AG09309 (cell line): ENCODE measurements at regions not wholly inside any gene's neighbourhood (a gene's known extent, or its start where the extent isn't known, plus 50 kb on each side); places are given as distances from the start of the nearest gene placed in this dataset.

ENCODE experiments used
- DNase-seq: peaks from one replicate; pipeline ENCODE4 v3.0.0-alpha.2; 2010; ENCODE audit warnings: low read depth
- H3K4me3 ChIP-seq: 2 replicates; pipeline ENCODE4 v1.5.1; 2011; ENCODE audit warnings: mild to moderate bottlenecking, low read depth, low read length, moderate library complexity; ENCODE audit not compliant: control insufficient read depth
- TF ChIP-seq, protein P1 (sequence below): IDR thresholded peaks from 2 replicates; pipeline ENCODE4 v1.5.1; 2011; ENCODE audit warnings: mild to moderate bottlenecking, low read depth, low read length, inconsistent platforms; ENCODE audit not compliant: insufficient read depth, control insufficient read depth; ENCODE audit errors: missing control alignments

DNA sequence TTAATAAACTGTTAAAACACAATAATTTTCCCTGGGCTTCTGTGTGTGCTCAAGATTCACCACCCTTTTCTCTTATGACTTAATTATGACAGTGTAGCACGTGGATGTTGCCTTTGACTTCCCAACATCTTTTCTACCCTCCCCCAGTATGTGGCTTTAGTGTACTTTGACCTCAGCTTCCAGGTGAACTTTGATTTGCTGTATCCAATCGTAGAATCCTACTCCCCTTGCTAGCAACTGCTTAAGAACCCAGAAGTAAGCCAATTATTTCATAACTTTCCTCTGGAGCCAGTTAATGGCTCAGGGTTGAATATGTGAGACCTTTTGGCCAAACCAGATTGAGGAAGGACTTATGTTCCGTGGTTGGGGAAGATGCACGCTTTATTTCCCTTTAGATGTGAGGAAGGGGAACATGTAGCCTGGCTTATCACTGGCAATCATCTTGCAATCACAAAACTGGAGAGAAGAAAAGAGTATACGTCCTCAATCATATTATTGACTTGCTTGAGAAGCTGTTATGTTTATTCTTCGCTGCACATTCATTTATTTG lies 259.6 kb upstream of the ATP2B1 start:
- TF ChIP-seq, protein P1, sequence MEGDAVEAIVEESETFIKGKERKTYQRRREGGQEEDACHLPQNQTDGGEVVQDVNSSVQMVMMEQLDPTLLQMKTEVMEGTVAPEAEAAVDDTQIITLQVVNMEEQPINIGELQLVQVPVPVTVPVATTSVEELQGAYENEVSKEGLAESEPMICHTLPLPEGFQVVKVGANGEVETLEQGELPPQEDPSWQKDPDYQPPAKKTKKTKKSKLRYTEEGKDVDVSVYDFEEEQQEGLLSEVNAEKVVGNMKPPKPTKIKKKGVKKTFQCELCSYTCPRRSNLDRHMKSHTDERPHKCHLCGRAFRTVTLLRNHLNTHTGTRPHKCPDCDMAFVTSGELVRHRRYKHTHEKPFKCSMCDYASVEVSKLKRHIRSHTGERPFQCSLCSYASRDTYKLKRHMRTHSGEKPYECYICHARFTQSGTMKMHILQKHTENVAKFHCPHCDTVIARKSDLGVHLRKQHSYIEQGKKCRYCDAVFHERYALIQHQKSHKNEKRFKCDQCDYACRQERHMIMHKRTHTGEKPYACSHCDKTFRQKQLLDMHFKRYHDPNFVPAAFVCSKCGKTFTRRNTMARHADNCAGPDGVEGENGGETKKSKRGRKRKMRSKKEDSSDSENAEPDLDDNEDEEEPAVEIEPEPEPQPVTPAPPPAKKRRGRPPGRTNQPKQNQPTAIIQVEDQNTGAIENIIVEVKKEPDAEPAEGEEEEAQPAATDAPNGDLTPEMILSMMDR, result no peak
- no peak for DNase-seq
- no peak overlapping the region for H3K4me3 ChIP-seq

DNA sequence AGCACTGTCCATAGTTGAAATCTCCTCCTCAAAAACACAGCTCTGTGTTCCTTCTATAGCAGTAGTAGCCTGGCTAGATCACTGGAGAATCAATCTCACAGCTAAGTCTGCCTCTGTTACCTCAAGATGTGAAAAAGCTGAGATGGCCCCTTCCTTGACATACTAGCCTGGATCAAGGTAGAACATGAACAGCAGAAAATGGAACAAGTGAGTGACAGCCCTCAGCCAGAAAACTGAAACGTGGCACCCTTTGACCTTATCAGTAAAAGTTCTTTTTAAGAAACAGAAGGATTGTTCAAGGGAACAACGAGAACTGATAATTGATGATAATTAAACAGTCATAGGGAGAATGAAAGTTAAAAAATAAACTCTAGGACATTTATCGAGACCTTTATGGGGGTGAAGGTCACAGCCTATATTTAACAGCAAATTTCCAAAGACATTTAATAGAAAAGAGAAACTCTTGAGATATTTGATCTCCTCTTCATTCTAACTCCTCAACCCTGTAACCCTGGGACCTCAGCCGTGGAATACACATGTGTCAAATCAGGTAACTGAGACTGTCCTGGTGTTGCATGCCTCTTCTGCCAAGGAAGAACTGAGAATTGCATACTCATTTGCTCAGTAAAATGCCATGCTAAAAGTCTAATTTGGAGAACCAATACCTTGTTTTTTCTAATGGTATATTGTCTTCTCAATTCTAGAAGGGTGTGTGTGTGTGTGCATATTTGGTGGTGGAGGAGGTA lies 258.0 kb upstream of the ATP2B1 start:
- H3K4me3 ChIP-seq, result no peak overlapping the region

DNA sequence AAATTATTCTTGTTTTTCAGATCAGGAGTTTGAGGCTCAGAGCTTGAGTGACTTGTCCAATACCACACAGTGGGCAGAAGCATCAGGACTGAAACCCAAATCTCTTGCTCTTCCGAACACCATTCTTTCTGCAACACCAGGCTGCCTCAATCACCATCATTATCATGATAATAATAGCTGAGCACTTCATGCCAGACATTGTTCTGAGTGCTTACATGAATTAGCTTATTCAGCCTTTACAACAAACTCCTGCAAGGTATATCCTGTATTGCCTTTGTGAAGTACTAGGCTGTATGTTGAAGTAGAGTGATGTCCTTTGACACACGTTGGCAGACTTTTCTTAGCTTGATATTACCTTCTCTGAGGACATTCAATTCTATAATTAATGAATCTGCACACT lies 257.4 kb upstream of the ATP2B1 start:
- H3K4me3 ChIP-seq, result no peak overlapping the region
- TF ChIP-seq, protein P1, result no peak
- no peak for DNase-seq

More for the DNA sequence above, 258.0 kb upstream of the ATP2B1 start:
- TF ChIP-seq, protein P1, result no peak
- no peak for DNase-seq

DNA sequence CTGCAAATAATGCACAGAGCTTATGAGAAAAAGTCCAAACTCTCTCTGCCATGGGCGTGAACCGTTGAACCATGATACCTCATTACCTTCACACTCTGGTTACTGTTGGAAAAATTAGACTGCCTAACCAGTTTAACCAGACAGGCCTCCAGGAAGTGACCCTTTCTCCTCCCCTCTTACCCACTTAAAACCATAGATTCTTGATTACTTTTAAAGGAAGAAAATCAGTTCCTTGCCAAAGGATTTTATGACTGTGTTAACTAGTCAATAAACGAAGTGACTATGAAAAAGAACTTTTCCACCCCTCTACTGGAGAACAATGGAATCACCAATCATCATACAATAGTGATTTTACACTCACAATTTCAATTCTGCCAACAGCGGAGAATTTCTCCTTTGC lies 254.0 kb upstream of the ATP2B1 start:
- H3K4me3 ChIP-seq, result no peak overlapping the region
- TF ChIP-seq, protein P1, result no peak
- DNase-seq, result no peak

DNA sequence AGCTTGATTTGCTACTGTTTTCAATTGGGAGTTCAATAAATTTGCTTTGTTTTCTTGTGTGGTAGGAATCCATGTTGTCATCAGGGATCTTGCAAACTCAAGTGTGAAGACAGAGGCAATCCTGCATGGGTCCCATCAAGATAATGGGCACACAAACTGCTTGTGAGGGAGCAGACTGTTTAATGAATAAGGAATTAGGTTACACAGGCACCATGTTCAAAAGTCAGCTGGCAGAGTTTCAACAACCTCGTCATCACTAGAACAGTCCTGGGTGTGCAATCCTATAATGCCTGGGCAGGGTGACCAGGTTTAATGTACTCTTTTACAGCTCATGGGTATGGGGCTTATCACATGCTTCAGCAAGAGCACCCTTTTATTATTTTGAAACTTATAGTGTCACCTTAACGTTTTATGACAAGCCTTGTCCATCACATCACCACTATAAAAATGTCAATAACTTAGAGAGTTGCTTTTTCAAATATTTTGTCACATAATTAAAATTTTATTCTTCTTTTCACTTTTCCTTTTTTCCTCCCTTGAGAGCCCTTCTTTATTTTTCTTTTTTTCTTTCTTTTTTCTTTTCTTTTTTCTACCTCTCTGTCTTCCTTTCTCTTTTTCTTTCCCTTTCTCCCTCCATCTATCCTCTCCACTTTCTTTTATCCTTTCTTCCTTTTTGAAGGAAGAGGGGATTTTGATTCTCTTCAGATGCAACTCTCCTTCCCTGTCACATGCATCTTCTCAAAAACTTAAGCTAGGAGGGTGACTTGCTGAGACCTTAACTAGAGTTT lies 252.2 kb upstream of the ATP2B1 start:
- DNase-seq, result no peak
- TF ChIP-seq, protein P1, result no peak
- no peak overlapping the region for H3K4me3 ChIP-seq

DNA sequence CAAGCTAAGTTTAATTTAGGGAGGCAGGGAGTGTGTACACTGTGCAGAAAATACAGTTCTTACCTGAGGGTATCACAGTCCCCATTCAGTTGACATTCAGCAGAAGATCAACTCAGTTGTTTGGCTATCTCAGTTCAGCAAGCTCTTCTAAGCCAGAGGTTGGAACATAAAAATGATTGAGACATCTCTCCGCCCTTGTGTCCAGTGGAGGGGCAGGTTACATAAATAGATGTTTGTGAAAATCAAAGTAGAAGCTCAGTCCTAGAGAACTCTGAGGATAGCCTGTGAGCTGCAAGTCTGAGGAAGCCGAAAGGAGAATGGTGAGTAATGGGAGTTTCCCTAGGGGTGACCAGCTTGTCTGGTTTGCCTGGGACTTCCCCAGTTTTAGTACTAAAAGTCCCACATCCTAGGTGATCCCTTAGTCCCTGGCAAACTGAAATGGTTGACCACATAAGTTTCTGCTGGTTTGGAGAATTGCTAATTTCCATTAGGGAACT lies 251.4 kb upstream of the ATP2B1 start:
- TF ChIP-seq, protein P1, result no peak
- H3K4me3 ChIP-seq, result no peak overlapping the region
- DNase-seq, result peak; percentile 24
